Activated CD4-positive, alpha-beta T cell treated with anti-CD3 and anti-CD28 coated beads for 4 hours (primary cell): ENCODE measurements at regions not wholly inside any gene's neighbourhood (a gene's known extent, or its start where the extent isn't known, plus 50 kb on each side); places are given as distances from the start of the nearest gene placed in this dataset.
"Not testable (repeated sequence)": the region's sequence is repeated elsewhere in the genome, so short reads cannot be mapped to it uniquely, and the experiment has no call there.

Source experiments
- DNase-seq, 2 donors: peaks; one replicate each; pipeline ENCODE4 v3.0.0-alpha.2; 2020

DNA sequence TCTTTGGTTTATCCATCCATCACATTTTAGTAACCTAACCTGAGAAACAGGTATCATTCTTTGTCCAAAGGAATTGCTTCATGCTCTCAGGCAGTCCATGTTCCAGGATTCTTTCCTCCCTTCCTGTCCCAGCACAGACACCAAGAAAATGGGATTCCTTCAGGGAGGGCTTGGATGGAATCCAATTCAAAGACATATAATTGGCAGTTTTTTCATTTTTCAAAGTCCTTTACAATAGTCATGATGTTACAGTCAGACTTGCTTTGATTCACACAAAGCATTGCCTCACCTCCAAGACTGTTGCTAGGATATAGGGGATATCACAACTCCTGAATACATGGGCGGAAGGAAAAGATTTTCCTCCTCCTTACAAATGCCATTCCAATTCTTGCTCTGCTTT lies 241.4 kb upstream of the ACVR2A start:
- DNase-seq = no peak

DNA sequence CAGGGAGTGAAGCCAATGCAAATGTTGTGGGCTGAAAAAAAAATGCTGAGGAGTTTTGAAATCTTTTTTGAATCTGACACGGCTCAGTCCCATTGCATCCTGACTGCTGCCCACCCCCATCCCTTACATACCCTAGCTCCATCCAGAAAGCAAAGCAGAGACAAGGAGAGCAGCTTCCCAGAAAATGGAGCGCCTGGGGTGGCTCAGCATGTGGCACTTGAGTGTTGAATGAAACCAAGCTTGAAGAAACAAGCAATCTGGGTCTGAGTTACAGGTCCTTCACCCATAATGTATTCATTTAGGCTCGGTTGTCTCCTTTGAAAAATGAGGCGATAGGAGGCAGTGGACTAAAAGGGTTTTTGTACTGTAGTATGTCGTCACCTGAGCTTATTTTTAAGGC lies 244.2 kb upstream of the ACVR2A start:
- DNase-seq = no peak

DNA sequence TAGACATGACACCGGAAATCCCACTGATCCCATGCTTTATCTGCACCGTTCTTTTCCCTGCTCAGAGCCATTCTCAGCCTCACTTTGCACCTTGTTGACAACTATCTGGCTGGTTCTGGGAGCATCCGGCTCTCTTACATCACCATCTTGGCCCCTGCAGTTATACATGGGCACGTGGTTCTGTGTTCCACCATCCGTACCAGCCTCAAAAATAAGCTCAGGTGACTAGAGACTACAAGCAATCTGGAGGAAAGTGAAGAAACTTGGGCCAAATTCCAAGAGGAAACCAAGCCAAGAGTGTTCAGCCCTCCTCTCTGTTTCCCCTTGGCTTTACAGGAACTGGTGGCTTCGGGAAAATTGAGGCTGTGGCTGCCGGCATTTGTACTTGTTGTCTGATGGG lies 244.6 kb upstream of the ACVR2A start:
- DNase-seq = no peak

DNA sequence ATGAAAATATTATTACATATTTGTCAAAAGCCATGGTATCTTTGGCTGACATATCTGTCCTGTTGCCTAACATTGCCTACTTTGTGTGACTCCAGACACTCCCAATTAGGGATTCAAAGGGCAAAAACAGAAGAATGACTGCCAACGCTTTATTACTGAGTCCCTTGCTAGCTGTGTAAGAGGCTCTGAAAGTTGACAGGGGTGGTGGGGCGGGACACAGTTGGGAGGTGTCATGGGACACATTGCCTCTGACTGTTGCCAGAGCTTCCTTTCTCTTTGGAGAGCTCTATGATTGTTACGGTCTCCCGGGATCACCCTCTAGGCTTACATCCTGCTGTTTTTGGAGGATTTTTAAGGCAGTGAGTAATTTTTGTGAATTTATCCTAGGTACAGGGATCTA lies 249.6 kb upstream of the ACVR2A start:
- DNase-seq = no peak

DNA sequence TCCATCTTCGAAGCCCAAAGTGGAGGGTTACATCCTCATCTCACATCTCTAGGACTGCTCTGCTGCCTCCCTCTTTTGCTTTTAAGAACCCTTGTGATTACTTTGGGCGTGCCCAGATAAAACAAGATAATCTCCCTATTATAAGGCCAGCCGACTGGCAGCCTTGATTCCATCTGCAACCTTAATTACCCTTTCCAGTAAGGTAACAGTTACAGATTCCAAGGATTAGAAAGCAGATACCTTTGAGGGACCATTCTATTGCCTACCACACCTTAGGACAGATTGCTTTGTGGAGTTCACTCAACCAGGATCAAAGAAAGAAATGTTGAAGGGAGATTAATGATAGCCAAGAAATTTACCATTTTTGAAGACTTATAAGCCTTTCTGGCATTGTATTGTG lies 250.8 kb upstream of the ACVR2A start:
- no peak for DNase-seq

DNA sequence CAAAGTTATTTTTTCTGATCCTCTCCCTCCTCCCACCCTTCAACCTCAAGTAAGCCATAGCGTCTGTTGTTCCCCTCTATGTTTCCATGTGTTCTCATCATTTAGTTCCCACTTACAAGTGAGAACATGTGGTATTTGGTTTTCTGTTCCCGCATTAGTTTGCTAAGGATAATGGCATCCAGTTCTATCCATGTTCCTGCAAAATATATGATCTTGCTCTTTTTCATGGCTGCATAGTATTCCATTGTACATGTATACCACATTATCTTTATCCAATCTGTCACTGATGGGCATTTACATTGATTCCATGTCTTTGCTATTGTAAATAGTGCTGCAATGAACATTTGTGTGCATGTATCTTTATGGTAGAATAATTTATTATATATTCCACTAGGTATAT lies 252.0 kb upstream of the ACVR2A start:
- not testable (repeated sequence) for DNase-seq

DNA sequence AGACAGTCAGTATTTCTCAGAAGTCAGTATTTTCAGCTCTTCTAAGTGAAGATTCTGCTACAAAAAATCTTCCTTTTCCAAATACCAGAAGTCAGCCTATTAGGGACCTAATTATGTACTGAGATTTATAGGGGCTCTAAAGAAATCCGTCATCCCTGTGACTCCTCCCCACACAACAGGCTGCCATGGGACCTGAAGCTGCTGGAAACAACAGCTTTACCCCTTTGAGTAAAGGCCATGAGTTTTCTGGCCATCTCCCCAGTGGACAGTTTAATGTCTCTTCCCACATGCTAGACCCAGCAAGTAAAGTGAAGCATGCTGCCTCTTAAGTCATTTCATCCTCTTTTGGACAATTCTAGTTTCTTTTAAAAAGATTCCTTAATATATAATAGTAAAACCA lies 255.7 kb upstream of the ACVR2A start:
- DNase-seq = no peak

DNA sequence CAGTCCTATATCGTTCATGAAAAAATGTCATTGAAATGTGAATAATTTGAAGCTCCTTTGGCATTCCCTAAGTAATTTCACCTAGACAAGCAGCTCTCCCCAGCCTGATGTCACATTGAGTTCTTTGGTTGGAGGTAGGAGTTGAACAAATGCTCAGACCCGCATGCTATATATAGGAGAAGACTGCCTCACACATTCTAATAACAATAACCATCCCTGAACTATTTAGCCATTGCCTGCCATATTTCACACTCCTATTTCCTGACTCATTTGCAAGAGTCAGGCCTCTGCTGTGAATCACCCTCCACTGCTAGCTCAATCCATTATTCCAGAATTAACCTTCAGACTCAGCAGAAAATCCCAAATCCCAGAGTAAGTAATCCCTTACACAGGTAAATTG lies 256.6 kb upstream of the ACVR2A start:
- no peak for DNase-seq

DNA sequence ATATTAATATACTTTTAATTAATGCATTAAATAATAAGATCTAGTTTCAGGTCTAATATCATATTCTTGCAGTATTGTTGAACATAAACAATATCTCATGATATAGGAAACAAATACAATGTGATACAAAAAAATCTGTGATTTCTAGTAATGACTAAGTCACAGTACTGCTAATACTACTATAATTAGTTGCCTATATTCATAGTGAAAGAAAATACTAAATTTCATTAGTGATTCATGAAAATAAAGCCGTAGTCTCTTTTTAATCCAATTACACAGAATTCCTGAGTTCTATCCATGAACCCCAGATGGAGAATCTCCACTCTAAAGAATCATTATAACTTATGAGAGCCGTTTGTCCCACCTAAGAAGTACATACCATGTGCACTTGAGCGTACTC lies 266.3 kb upstream of the ACVR2A start:
- no peak for DNase-seq

DNA sequence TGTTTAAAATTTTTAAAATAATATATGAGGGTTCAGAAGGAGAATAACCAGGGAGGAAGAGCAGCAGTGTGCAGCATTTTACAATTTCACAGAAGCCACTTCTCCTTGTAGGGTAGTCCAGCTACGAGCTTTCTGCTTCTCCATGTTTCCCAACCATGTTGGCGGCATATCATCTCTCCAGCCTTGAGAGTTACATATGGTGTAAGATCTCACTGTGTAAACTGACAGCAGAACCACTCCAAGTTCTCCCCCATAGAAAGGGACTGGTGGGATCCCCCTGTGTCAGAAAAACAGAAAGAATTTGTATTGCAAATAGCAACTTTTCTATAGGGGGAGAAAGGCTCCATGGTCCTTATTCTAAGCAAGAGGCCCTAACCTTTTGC lies 266.8 kb upstream of the ACVR2A start:
- no peak for DNase-seq

DNA sequence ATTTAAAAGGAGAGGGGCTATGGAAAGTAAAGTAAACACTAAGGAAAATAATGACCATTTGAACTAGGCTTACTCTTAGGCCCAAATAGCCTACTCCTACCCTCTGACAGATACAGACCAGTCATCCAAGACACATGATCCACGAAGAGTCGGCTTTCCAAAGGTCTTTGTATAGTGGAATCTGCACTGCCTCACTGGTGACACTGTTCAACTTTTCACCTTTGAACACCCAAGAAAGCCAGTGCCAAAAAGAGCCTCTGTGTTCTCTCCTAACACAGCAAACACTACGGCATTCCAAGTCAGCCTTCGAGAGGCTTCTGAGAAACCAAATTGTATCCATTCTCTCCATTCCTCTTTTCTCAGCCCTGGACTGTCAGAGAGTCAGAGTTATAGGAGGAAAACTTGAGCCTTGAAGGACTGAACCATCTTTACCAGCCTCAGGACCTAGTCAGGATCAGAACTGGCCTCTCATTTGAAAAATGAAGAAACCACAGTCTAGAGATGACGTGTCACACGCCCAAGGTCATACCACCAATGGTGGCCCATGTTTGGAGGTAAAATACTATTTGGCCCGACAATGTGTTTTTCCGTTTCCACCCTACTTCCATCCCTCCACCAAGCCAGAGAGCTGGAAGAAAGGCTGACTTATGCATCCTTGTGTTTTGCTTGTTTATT lies 267.4 kb upstream of the ACVR2A start:
- DNase-seq = no peak

DNA sequence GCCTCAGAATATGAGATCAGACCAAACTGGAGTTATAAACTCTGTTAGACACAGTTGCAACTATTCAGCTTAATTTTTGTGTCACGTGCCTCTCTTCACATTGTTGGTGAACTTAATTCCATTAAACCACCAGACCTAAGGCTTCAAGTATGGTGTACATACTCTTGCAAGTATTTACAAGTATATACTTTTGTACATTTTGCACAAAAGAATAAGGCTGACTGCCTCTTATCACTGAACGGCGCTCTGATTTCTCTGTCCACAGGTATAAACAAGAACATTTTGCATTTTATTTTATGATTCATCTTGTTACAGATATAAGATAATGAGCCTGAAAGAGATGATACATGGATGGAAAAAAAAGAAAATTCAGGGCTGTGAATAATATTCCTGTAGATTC lies 269.7 kb upstream of the ACVR2A start:
- no peak for DNase-seq

DNA sequence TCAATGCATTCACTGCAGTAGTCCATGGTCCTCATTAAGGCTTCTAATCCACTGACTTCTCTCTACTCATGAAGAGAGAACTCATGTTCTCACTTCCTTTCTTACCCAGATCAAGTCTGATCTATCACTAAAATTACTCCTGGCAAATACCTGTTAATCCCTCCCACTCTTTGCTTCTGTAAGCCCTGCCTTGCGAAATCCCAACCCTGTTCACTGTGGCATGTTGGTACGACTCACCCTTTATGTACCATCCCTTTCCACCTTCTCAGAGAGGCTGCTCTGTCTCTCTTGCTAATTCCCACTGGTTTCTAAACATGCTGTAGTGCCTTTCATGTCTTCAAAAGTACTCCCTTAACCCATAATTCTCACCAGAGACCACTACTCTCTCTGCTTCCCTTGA lies 272.2 kb upstream of the ACVR2A start:
- no peak for DNase-seq

DNA sequence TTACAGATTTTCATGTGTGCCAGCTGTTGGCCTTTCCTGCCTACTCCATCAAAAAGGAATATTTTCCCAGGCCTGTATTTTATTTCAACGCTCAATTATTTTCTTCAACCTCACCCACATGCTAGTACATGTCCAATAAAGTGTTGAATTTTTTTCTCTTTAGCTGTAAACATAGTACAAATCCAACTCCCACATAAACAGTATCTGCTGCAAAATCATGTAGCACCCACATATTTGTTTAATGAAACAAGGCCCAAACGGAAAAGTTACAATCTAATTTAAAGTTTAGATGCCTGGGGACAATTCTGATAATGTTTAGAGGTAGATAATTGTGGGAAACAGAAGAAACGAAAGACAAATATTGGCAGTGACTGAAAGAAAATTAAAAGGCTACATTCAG lies 275.4 kb upstream of the ACVR2A start:
- no peak for DNase-seq

DNA sequence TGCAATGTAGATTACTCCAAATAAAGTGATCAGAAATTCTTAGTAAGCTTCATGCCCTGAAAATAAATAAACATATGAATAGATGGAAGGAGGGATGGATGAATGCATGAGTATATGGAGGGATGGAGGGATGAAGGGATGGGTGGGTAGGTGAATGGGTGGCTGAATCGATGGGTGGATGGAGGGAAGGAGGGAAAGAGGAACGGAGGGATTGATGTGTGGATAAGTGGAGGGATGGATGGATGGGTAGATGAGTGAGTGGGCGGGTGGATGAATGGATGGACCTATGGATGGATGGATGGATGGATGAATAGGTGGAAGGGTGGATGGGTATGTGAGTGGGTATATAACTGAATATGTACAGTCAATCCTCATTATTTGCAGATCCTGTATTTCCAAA lies 276.7 kb upstream of the ACVR2A start:
- DNase-seq = no peak

DNA sequence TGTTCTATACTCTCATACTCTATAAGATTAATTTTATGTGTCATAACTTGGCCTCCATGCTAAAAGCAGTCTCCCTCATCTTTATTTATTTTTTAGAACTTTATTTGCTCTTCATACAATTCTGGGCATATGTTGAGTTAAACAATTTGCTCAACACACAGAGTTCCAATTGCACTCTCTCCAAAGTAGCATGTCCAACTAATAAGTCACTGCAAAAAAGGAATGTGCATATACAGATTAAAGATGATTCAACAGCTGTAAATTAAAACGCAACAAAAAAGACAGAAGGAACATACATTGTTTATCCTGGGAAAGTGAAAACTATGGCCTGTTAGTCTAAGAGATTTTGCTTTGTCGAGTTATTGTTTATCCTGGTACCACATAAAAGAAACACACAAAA lies 277.7 kb upstream of the ACVR2A start:
- DNase-seq = no peak

DNA sequence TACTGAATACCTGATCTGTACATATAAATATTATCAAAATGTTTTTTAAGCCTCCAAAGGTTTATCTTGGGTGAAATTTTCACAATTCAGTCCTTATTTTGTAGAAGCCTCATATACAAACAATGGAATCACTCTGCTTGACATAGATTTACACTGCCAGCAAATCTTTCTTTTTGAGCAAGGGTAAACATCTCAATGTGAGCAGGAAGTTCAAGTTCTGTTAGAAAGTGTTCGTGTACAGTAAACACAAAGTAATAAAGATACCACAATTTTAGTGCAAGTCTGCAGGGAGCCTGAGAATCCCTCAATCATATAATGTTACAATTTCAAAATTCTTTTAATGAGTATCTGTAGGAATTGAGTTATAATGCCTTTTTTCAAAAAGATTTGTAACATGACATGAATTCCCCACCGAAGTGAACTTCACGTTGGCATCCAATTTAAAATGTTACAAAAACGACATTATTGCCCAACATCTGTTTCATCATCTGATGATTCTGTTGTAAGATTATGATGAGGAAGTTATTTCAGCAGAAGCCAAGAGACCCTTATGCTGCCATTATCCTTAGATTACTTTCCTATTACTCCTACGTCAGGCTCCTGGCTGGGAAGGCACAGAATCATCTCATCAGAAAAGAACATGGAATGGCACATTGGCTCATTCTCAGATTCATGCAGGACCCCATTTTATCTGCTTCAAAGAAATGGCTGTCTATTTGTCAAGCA lies 283.9 kb upstream of the ACVR2A start:
- DNase-seq = no peak

DNA sequence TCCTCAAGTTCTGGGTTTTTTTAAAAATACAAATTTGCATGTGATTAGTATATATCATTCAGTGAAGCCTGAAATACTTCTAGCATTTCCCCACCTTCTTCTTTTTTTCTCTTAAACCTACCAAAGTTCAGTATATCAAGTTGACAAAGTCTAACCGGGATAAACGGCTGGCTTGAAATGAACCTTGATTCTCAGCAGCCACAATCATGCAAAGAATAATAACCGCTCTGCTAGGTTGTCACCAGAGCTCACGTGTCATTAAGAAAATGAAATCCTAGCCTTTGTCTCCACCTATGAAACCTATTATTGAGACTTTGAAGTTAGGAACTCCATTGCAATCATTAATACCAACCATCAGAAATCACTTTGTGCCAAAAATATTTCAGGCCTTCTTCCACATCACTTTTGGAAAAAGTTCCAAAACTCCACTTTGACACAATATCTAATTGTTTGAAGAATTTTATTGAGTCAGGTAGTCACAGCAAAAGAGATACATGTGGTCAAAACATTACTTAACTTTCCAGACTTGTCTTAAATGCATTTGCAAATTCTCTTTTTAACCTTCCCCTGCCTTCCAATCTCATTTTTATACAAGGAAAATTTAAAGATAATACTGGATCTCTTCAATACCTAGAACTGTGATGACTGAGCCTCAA lies 285.6 kb upstream of the ACVR2A start:
- no peak for DNase-seq

DNA sequence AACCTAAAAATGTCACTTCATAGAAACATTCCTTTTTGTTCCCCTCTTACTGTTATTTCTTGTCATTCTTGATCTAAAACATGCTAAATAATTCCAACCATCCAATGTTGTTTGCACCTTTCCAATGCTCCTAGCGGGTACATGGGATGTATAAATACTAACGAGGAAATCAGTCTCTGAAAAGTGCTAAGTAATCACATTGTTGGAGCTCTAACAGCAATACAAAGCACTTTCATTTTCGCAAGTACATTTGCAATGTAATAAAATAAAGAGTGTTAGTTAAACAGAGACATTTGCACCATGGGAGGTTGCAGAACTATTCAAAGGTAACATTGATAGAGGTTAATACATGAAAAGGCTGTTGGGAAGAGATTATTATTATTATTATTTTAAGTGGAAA lies 286.2 kb upstream of the ACVR2A start:
- DNase-seq = no peak

DNA sequence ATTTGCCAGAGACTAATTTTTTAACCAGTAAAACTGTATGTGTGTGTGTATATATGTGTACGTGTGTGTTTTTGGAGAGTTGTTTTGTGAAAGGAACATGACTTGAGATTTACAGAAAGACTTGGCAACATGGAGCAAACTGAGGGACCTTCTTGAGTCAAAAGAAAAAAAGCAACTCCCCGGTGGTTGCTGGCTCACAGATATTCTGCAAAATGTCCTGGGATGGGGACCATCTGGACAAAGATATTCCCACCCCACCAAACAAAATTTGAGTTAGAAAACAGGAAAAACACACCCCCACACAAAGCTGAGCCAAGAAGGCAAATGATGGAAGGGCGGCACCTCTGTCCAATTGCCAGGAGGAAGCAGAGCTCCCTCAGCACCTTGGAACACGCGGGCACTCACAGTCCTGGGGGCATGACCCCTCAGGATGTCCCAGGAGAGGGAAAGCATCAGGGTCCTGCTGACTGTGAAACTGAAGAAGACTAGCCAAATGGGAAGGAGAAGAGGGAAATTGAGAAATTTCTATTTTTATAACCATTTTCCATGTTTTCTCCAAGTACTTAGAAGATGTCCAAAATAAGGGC lies 290.2 kb upstream of the ACVR2A start:
- DNase-seq = no peak

DNA sequence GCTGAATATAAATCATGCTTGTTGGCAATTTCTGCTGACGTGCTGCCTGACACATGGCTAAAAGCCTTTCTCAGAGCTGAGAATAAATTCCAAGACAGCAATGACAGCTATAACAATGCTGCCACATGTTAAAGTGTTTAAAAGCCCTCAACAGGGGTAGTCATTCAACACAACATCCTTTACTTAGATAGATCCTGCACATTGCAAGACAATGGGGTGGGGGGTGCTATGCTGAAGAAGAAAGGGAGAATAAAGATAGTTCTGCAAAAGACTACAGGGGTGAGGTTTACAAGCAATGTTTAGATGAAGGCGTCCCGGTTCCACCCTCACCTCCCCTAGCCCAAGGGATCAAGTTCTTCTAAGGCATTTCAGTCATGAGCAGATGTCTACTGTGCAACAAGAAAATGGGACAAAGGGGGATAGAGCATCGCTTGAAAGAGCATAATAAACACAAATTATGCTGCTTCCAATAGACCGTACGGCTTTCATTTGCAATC lies 291.0 kb upstream of the ACVR2A start:
- DNase-seq = no peak

DNA sequence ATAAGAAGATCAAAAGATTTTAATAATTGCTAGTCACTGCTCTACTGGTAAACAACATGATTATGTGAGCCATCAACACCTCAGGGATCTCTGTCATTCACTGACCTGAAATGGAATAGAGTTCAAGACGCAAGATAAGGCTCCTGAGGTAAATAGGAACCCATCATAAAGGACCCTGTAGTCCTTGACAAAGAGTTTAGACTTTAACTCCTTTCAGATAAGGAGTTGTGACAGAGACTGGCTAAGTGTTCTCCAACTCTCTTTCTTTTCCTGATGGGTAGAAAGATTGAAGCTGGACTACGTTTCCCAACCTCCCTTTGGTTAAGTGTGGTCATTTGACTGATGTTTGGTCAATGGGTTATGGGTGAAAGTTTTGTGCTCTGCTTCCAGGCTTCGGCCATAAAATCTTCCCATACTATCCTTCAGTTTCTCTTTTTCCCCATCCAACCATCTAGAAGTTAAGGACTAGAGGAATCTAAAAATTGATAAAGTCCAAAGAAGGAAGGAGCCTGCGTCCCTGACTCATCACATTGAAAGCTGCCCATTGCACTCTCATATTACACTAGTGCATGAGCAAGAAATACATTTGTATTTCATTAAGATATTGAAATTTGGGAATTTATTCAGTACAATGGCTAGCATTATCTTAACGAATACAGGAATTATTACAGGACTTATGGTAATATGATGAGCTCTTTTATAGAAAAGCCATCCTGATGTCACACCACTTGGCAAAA lies 293.7 kb upstream of the ACVR2A start:
- no peak for DNase-seq

DNA sequence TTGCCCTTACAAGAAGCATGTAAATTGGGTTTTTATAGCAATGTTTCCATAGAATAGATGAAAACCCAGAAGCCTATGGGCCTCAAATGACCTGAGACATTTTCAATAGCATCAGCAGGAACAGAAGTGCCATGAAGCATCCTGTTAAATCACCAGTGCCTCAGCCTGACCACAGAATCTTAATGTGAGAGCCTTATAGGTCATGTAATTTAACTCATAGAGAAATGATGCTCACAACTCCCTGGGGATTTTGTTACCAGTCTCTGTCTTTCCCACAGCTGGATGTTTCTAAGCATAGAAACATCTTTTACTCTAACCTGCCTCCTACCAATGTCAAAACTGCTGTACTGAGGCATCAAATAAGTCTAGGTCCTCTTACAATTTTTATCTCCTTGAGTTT lies 295.8 kb upstream of the ACVR2A start:
- no peak for DNase-seq
